HPDE6-E6E7 (cell line): ENCODE measurements at regions not wholly inside any gene's neighbourhood (a gene's known extent, or its start where the extent isn't known, plus 50 kb on each side); places are given as distances from the start of the nearest gene placed in this dataset.
"Not testable (repeated sequence)": the region's sequence is repeated elsewhere in the genome, so short reads cannot be mapped to it uniquely, and the experiment has no call there.

Source experiments
- DNase-seq: peaks from one replicate; pipeline ENCODE4 v3.0.0; 2011; ENCODE audit warnings: missing footprints; ENCODE audit errors: extremely low spot score

GRCh38 chr7:68692511-68692910 is 905.8 kb upstream of the AUTS2 start:
- DNase-seq = no peak

- no peak for DNase-seq
Observed at GRCh38 chr7:68694656-68695055, 903.6 kb upstream of the AUTS2 start.

GRCh38 chr7:68697796-68698280 is 900.4 kb upstream of the AUTS2 start:
- DNase-seq = no peak

GRCh38 chr7:68699090-68699711 is 899.1 kb upstream of the AUTS2 start:
- DNase-seq = no peak

GRCh38 chr7:68700414-68700813 is 897.9 kb upstream of the AUTS2 start:
- no peak for DNase-seq

GRCh38 chr7:68706291-68706690 is 892.0 kb upstream of the AUTS2 start:
- DNase-seq = no peak

- no peak for DNase-seq
Observed at GRCh38 chr7:68707159-68707558, 891.1 kb upstream of the AUTS2 start.

GRCh38 chr7:68707958-68708357 is 890.3 kb upstream of the AUTS2 start:
- DNase-seq = no peak

- no peak for DNase-seq
Observed at GRCh38 chr7:68712956-68713495, 885.2 kb upstream of the AUTS2 start.

GRCh38 chr7:68714135-68714534 is 884.1 kb upstream of the AUTS2 start:
- DNase-seq = not testable (repeated sequence)

- no peak for DNase-seq
Observed at GRCh38 chr7:68715907-68716306, 882.4 kb upstream of the AUTS2 start.

GRCh38 chr7:68717176-68717575 is 881.1 kb upstream of the AUTS2 start:
- no peak for DNase-seq

- no peak for DNase-seq
Observed at GRCh38 chr7:68718097-68718551, 880.2 kb upstream of the AUTS2 start.

GRCh38 chr7:68720697-68721096 is 877.6 kb upstream of the AUTS2 start:
- no peak for DNase-seq

- no peak for DNase-seq
Observed at GRCh38 chr7:68722044-68722443, 876.2 kb upstream of the AUTS2 start.

- DNase-seq = no peak
Observed at GRCh38 chr7:68724965-68725364, 873.3 kb upstream of the AUTS2 start.

- no peak for DNase-seq
Observed at GRCh38 chr7:68725843-68726785, 872.2 kb upstream of the AUTS2 start.

- not testable (repeated sequence) for DNase-seq
Observed at GRCh38 chr7:68728720-68729119, 869.6 kb upstream of the AUTS2 start.

GRCh38 chr7:68729371-68729770 is 868.9 kb upstream of the AUTS2 start:
- DNase-seq = no peak

GRCh38 chr7:68730194-68730593 is 868.1 kb upstream of the AUTS2 start:
- DNase-seq = no peak

- no peak for DNase-seq
Observed at GRCh38 chr7:68730964-68731363, 867.3 kb upstream of the AUTS2 start.
